Ishikawa (cell line): ENCODE measurements at regions not wholly inside any gene's neighbourhood (a gene's known extent, or its start where the extent isn't known, plus 50 kb on each side); places are given as distances from the start of the nearest gene placed in this dataset.

ENCODE experiments used
- CEBPB ChIP-seq: IDR thresholded peaks from 2 replicates; pipeline ENCODE4 v1.6.1; 2012
- CREB1 ChIP-seq: IDR thresholded peaks from 2 replicates; pipeline ENCODE4 v1.6.1; 2012; ENCODE audit warnings: low read depth
- EGR1 ChIP-seq: IDR thresholded peaks from 2 replicates; pipeline ENCODE4 v1.6.1; 2012
- EP300 ChIP-seq: IDR thresholded peaks from 2 replicates; pipeline ENCODE4 v1.6.1; 2012; ENCODE audit warnings: borderline replicate concordance
- FOXM1 ChIP-seq: IDR thresholded peaks from 2 replicates; pipeline ENCODE4 v1.6.1; 2012; ENCODE audit warnings: low read depth, borderline replicate concordance
- MAX ChIP-seq: IDR thresholded peaks from 2 replicates; pipeline ENCODE4 v1.6.1; 2012
- NFIC ChIP-seq: IDR thresholded peaks from 2 replicates; pipeline ENCODE4 v1.6.1; 2012
- RAD21 ChIP-seq: IDR thresholded peaks from 2 replicates; pipeline ENCODE4 v1.6.1; 2012; ENCODE audit warnings: low read depth
- REST ChIP-seq: IDR thresholded peaks from 2 replicates; pipeline ENCODE4 v1.6.1; 2012; ENCODE audit warnings: low read depth, mild to moderate bottlenecking
- TAF1 ChIP-seq: IDR thresholded peaks from 2 replicates; pipeline ENCODE4 v1.6.1; 2012; ENCODE audit warnings: low read depth, mild to moderate bottlenecking
- TCF12 ChIP-seq: IDR thresholded peaks from 2 replicates; pipeline ENCODE4 v1.6.1; 2012; ENCODE audit warnings: low read depth
- TEAD4 ChIP-seq: IDR thresholded peaks from 2 replicates; pipeline ENCODE4 v1.6.1; 2012
- USF1 ChIP-seq: IDR thresholded peaks from 2 replicates; pipeline ENCODE4 v1.6.1; 2012
- YY1 ChIP-seq: IDR thresholded peaks from 2 replicates; pipeline ENCODE4 v1.6.1; 2012; ENCODE audit warnings: low read depth
- ZBTB7A ChIP-seq: IDR thresholded peaks from 2 replicates; pipeline ENCODE4 v1.6.1; 2012; ENCODE audit warnings: low read depth

- TF ChIP-seq CEBPB (no peak), EGR1 (no peak)
Observed at GRCh38 chr18:22556222-22557167, 138.8 kb upstream of the CTAGE1 start.

- TF ChIP-seq TAF1 (no peak), ZBTB7A (no peak), CREB1 (no peak), RAD21 (no peak), CEBPB (no peak), USF1 (no peak), REST (no peak), EGR1 (no peak), EP300 (no peak), YY1 (no peak), NFIC (no peak), TCF12 (no peak)
Observed at GRCh38 chr18:22557168-22557941, 139.6 kb upstream of the CTAGE1 start.

GRCh38 chr18:22558945-22559385 is 141.2 kb upstream of the CTAGE1 start:
- TF ChIP-seq TCF12 (no peak), REST (no peak)

GRCh38 chr18:22559414-22560274 is 141.9 kb upstream of the CTAGE1 start:
- TF ChIP-seq FOXM1 (no peak), USF1 (no peak), MAX (peak; percentile 43; the same call in 1 of the 2 replicates), CREB1 (no peak)

GRCh38 chr18:22560275-22560610 is 142.5 kb upstream of the CTAGE1 start:
- TF ChIP-seq ZBTB7A (no peak), CREB1 (no peak), RAD21 (no peak), EP300 (no peak), EGR1 (no peak), FOXM1 (no peak), TAF1 (no peak), TCF12 (no peak), REST (no peak), USF1 (no peak), YY1 (no peak), CEBPB (no peak), TEAD4 (no peak), NFIC (no peak), MAX (no peak)
